HL-60 (cell line): ENCODE measurements at regions not wholly inside any gene's neighbourhood (a gene's known extent, or its start where the extent isn't known, plus 50 kb on each side); places are given as distances from the start of the nearest gene placed in this dataset.

Experiments used
- POLR2AphosphoS5 ChIP-seq: IDR thresholded peaks from 2 replicates; pipeline ENCODE4 v1.6.1; 2012; ENCODE audit warnings: low read depth
- TF ChIP-seq, protein P1 (sequence below): IDR thresholded peaks from one replicate; pipeline ENCODE4 v1.5.1; 2011; ENCODE audit warnings: low read length, control low read depth, inconsistent platforms; ENCODE audit not compliant: insufficient read depth
- TF ChIP-seq, protein P2 (sequence below): IDR thresholded peaks from 2 replicates; pipeline ENCODE4 v1.6.1; 2012; ENCODE audit warnings: low read depth; ENCODE audit not compliant: insufficient replicate concordance

DNA sequence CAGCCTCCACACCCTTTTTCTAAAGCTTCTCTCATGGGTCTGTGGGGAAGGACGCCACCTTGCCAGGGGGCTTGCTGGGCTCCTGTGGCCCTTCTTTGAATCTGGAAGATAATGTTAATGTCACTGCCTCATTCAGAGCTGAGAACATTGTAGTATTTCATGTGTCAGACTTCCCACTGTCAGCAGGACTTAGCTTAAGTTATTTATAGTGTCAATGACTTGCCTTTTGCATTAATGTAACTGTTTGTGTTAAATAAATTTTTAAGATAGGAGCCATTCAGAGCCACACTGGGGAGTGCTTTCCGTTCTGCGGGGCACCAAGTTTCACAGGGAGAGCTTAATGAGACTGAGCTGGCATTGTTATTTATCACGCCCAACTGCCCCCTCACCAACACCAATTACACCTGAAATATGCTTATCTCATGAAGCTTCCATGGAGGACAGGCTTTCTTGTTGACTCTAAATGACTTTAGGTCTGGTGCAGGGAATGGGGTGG, 226.9 kb upstream of the UBL3 start:
- TF ChIP-seq POLR2AphosphoS5: no peak
- TF ChIP-seq, protein P1, sequence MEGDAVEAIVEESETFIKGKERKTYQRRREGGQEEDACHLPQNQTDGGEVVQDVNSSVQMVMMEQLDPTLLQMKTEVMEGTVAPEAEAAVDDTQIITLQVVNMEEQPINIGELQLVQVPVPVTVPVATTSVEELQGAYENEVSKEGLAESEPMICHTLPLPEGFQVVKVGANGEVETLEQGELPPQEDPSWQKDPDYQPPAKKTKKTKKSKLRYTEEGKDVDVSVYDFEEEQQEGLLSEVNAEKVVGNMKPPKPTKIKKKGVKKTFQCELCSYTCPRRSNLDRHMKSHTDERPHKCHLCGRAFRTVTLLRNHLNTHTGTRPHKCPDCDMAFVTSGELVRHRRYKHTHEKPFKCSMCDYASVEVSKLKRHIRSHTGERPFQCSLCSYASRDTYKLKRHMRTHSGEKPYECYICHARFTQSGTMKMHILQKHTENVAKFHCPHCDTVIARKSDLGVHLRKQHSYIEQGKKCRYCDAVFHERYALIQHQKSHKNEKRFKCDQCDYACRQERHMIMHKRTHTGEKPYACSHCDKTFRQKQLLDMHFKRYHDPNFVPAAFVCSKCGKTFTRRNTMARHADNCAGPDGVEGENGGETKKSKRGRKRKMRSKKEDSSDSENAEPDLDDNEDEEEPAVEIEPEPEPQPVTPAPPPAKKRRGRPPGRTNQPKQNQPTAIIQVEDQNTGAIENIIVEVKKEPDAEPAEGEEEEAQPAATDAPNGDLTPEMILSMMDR: no peak
- TF ChIP-seq, protein P2, sequence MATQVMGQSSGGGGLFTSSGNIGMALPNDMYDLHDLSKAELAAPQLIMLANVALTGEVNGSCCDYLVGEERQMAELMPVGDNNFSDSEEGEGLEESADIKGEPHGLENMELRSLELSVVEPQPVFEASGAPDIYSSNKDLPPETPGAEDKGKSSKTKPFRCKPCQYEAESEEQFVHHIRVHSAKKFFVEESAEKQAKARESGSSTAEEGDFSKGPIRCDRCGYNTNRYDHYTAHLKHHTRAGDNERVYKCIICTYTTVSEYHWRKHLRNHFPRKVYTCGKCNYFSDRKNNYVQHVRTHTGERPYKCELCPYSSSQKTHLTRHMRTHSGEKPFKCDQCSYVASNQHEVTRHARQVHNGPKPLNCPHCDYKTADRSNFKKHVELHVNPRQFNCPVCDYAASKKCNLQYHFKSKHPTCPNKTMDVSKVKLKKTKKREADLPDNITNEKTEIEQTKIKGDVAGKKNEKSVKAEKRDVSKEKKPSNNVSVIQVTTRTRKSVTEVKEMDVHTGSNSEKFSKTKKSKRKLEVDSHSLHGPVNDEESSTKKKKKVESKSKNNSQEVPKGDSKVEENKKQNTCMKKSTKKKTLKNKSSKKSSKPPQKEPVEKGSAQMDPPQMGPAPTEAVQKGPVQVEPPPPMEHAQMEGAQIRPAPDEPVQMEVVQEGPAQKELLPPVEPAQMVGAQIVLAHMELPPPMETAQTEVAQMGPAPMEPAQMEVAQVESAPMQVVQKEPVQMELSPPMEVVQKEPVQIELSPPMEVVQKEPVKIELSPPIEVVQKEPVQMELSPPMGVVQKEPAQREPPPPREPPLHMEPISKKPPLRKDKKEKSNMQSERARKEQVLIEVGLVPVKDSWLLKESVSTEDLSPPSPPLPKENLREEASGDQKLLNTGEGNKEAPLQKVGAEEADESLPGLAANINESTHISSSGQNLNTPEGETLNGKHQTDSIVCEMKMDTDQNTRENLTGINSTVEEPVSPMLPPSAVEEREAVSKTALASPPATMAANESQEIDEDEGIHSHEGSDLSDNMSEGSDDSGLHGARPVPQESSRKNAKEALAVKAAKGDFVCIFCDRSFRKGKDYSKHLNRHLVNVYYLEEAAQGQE: no peak
